H9 (cell line): ENCODE measurements at regions not wholly inside any gene's neighbourhood (a gene's known extent, or its start where the extent isn't known, plus 50 kb on each side); places are given as distances from the start of the nearest gene placed in this dataset.

Experiments used
- DNase-seq: peaks from one replicate; pipeline ENCODE4 v3.0.0-alpha.2; 2017
- H2AFZ ChIP-seq: one replicate; pipeline ENCODE4 v1.6.1; 2013; ENCODE audit warnings: mild to moderate bottlenecking, low read length, control low read depth, moderate library complexity
- H2AK5ac ChIP-seq: 2 replicates; pipeline ENCODE4 v1.6.1; 2013; ENCODE audit warnings: low read length, control low read depth, mixed read lengths; ENCODE audit not compliant: insufficient read length
- H2BK120ac ChIP-seq: one replicate; pipeline ENCODE4 v1.6.1; 2013; ENCODE audit warnings: low read depth, mild to moderate bottlenecking, low read length, control low read depth, inconsistent platforms; ENCODE audit not compliant: poor library complexity, severe bottlenecking
- H2BK12ac ChIP-seq: 2 replicates; pipeline ENCODE4 v1.6.1; 2013; ENCODE audit warnings: low read length, control low read depth, mixed read lengths, low read depth; ENCODE audit not compliant: insufficient read length
- H2BK15ac ChIP-seq: 2 replicates; pipeline ENCODE4 v1.6.1; 2013; ENCODE audit warnings: low read depth, low read length, control low read depth
- H2BK20ac ChIP-seq: one replicate; pipeline ENCODE4 v1.6.1; 2013; ENCODE audit warnings: low read depth, mild to moderate bottlenecking, low read length, control low read depth, inconsistent platforms; ENCODE audit not compliant: poor library complexity, severe bottlenecking
- H2BK5ac ChIP-seq: 2 replicates; pipeline ENCODE4 v1.6.1; 2013; ENCODE audit warnings: low read length, control low read depth, mixed read lengths; ENCODE audit not compliant: insufficient read length
- H3K14ac ChIP-seq: 2 replicates; pipeline ENCODE4 v1.6.1; 2013; ENCODE audit warnings: low read length, control low read depth; ENCODE audit not compliant: insufficient read depth
- H3K18ac ChIP-seq: 2 replicates; pipeline ENCODE4 v1.6.1; 2013; ENCODE audit warnings: low read depth, mild to moderate bottlenecking, mixed read lengths, low read length, control low read depth; ENCODE audit not compliant: insufficient read length
- H3K23ac ChIP-seq: 2 replicates; pipeline ENCODE4 v1.6.1; 2013; ENCODE audit warnings: low read length, control low read depth, mixed read lengths, low read depth; ENCODE audit not compliant: insufficient read length
- H3K23me2 ChIP-seq: 2 replicates; pipeline ENCODE4 v1.6.1; 2013; ENCODE audit warnings: low read depth, mild to moderate bottlenecking, mixed read lengths, low read length, control low read depth; ENCODE audit not compliant: insufficient read length, poor library complexity, severe bottlenecking
- H3K27ac ChIP-seq: 2 replicates; pipeline ENCODE4 v1.5.1; 2013; ENCODE audit warnings: low read length, control low read depth, mixed read lengths, low read depth; ENCODE audit not compliant: insufficient read length
- H3K27me3 ChIP-seq: 2 replicates; pipeline ENCODE4 v1.6.1; 2013; ENCODE audit warnings: low read length, control low read depth, inconsistent platforms; ENCODE audit not compliant: insufficient read depth
- H3K4ac ChIP-seq: 2 replicates; pipeline ENCODE4 v1.6.1; 2013; ENCODE audit warnings: low read depth, mild to moderate bottlenecking, control low read depth, inconsistent platforms, low read length, moderate library complexity
- H3K4me1 ChIP-seq: 2 replicates; pipeline ENCODE4 v1.6.1; 2013; ENCODE audit warnings: low read length, control low read depth, inconsistent platforms; ENCODE audit not compliant: insufficient read depth
- H3K4me2 ChIP-seq: 2 replicates; pipeline ENCODE4 v1.6.1; 2013; ENCODE audit warnings: low read length, control low read depth, mixed read lengths; ENCODE audit not compliant: insufficient read length, insufficient read depth
- H3K56ac ChIP-seq: 2 replicates; pipeline ENCODE4 v1.6.1; 2013; ENCODE audit warnings: low read depth, mild to moderate bottlenecking, mixed read lengths, low read length, control low read depth; ENCODE audit not compliant: insufficient read length
- H3K79me1 ChIP-seq: 2 replicates; pipeline ENCODE4 v1.6.1; 2013; ENCODE audit warnings: low read depth, mild to moderate bottlenecking, moderate library complexity, low read length, control low read depth, inconsistent platforms; ENCODE audit not compliant: insufficient read depth, poor library complexity, severe bottlenecking
- H3K79me2 ChIP-seq: 2 replicates; pipeline ENCODE4 v1.6.1; 2013; ENCODE audit warnings: low read length, control low read depth, inconsistent platforms; ENCODE audit not compliant: insufficient read depth
- H3K9ac ChIP-seq: 2 replicates; pipeline ENCODE4 v1.6.1; 2013; ENCODE audit warnings: low read length, control low read depth, mixed read lengths; ENCODE audit not compliant: insufficient read length; ENCODE audit errors: extremely low read depth
- H3K9me3 ChIP-seq: one replicate; pipeline ENCODE4 v1.6.1; 2013; ENCODE audit warnings: low read depth, low read length, inconsistent platforms; ENCODE audit not compliant: control insufficient read depth
- H3T11ph ChIP-seq: one replicate; pipeline ENCODE4 v1.6.1; 2013; ENCODE audit warnings: mild to moderate bottlenecking, low read length, control low read depth, inconsistent platforms
- H4K20me1 ChIP-seq: one replicate; pipeline ENCODE4 v1.6.1; 2013; ENCODE audit not compliant: control insufficient read depth, insufficient read length, insufficient read depth
- H4K5ac ChIP-seq: 2 replicates; pipeline ENCODE4 v1.6.1; 2013; ENCODE audit warnings: low read depth, mild to moderate bottlenecking, mixed read lengths, low read length, control low read depth; ENCODE audit not compliant: insufficient read length
- H4K8ac ChIP-seq: replicated peaks from 2 replicates; pipeline ENCODE4 v1.6.1; 2013; ENCODE audit warnings: low read length, control low read depth, mixed read lengths, low read depth; ENCODE audit not compliant: insufficient read length
- H4K91ac ChIP-seq: 2 replicates; pipeline ENCODE4 v1.6.1; 2013; ENCODE audit warnings: low read depth, mild to moderate bottlenecking, moderate library complexity, mixed read lengths, low read length, control low read depth; ENCODE audit not compliant: insufficient read length
- H3K27ac Mint-ChIP-seq, 3 experiments: 2 replicates in 2 of 3; 3 replicates in 1 of 3; pipeline ENCODE4 v1.8.0; 2020 to 2021; ENCODE audit warnings: mixed read lengths in 3 of 3, mild to moderate bottlenecking in 1 of 3, moderate library complexity in 1 of 3
- H3K27me3 Mint-ChIP-seq: 2 replicates; pipeline ENCODE4 v1.8.0; 2021; ENCODE audit warnings: low read depth, mild to moderate bottlenecking, moderate library complexity, mixed read lengths
- H3K36me3 Mint-ChIP-seq, 3 experiments: 2 replicates in 2 of 3; 3 replicates in 1 of 3; pipeline ENCODE4 v1.8.0; 2020 to 2021; ENCODE audit warnings: low read depth in 3 of 3, mixed read lengths in 3 of 3; ENCODE audit not compliant: insufficient read depth in 1 of 3
- H3K4me1 Mint-ChIP-seq, 2 experiments: 2 replicates each; pipeline ENCODE4 v1.8.0; 2020; ENCODE audit warnings: mixed read lengths in 2 of 2
- H3K4me3 Mint-ChIP-seq, 2 experiments: 2 replicates in 1 of 2; 3 replicates in 1 of 2; pipeline ENCODE4 v1.8.0; 2020 to 2021; ENCODE audit warnings: mild to moderate bottlenecking in 2 of 2, mixed read lengths in 2 of 2, moderate library complexity in 1 of 2
- H3K9me3 Mint-ChIP-seq, 2 experiments: 2 replicates in 1 of 2; 3 replicates in 1 of 2; pipeline ENCODE4 v1.8.0; 2020; ENCODE audit warnings: mild to moderate bottlenecking in 2 of 2, mixed read lengths in 2 of 2, moderate library complexity in 1 of 2
- CTCF ChIP-seq: fragments of 200-600 bp; sonication (generic); conservative IDR thresholded peaks from 3 replicates; pipeline ENCODE4 v1.8.0; 2021; ENCODE audit warnings: antibody characterized with exemption, mild to moderate bottlenecking
- WGBS: extraction: QIAGEN DNeasy Blood & Tissue Kit; methylation state at CpG from one replicate; pipeline ENCODE4 v1.1.7; 2013; ENCODE audit warnings: missing lambda C conversion rate, low lambda C conversion rate, mixed read lengths; ENCODE audit not compliant: insufficient read length; ENCODE audit errors: extremely low coverage; 5-methylcytosine and 5-hydroxymethylcytosine counted together

DNA sequence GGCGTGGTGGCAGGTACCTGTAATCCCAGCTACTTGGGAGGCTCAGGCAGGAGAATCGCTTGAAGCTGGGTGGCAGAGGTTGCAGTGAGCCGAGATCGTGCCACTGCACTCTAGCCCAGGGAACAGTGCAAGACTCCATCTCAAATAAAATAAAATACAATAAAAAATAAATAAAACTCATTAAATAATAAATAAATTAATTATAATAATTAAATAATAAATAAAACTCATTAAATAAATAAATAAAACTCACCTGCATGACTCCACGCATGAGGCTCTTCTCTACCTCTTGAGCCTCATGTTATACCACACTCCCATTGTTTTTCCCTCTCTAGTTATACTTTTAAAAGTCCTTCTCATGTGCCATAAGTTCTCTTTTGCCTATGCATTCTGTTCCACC is 995.4 kb downstream of the MAT2B start:
- no peaks in the 10 kb centered on the region for H3K9me3 Mint-ChIP-seq
- H3K56ac ChIP-seq = no peak overlapping the region
- no CpG with 5 or more reads among the region's 5 CpGs for WGBS

More for the DNA sequence above, 995.4 kb downstream of the MAT2B start:
- H4K5ac ChIP-seq = no peak overlapping the region
- TF ChIP-seq CTCF = no peak
- H3K9me3 ChIP-seq = no peaks in the 10 kb centered on the region
- no peak overlapping the region for H2BK20ac ChIP-seq
- no peaks in the 10 kb centered on the region for H3K27me3 Mint-ChIP-seq
- H2AK5ac ChIP-seq = no peak overlapping the region
- H3K36me3 Mint-ChIP-seq = no peaks in the 10 kb centered on the region
- H3K27ac Mint-ChIP-seq = no peak overlapping the region
- no peaks in the 10 kb centered on the region for H3K23me2 ChIP-seq
- no peak overlapping the region for H3K4ac ChIP-seq
- H3K14ac ChIP-seq = no peak overlapping the region
- H3K4me3 Mint-ChIP-seq = no peak overlapping the region
- H3K23ac ChIP-seq = no peak overlapping the region
- H4K91ac ChIP-seq = no peak overlapping the region
- H3K79me1 ChIP-seq = no peaks in the 10 kb centered on the region
- H3K4me1 ChIP-seq = 0 out of 2 replicates have a peak, but pooled peaks cover 4% of the 10 kb centered on the region
- no peak overlapping the region for H4K8ac ChIP-seq
- H2AFZ ChIP-seq = no peak overlapping the region
- no peak overlapping the region for H3K9ac ChIP-seq
- H2BK120ac ChIP-seq = no peak overlapping the region
- H3T11ph ChIP-seq = no peak overlapping the region
- no peaks in the 10 kb centered on the region for H3K79me2 ChIP-seq
- no peaks in the 10 kb centered on the region for H4K20me1 ChIP-seq
- no peak overlapping the region for H3K4me2 ChIP-seq
- H2BK12ac ChIP-seq = no peak overlapping the region
- H3K4me1 Mint-ChIP-seq = peaks cover 29 to 34% of the 10 kb centered on the region in 2 experiments
- no peak overlapping the region for H2BK5ac ChIP-seq
- H2BK15ac ChIP-seq = no peak overlapping the region
- H3K18ac ChIP-seq = no peak overlapping the region
- no peak overlapping the region for H3K27ac ChIP-seq
- no peak for DNase-seq
- H3K27me3 ChIP-seq = no peaks in the 10 kb centered on the region
